Uterus (tissue), 3 donors: ENCODE measurements at regions not wholly inside any gene's neighbourhood (a gene's known extent, or its start where the extent isn't known, plus 50 kb on each side); places are given as distances from the start of the nearest gene placed in this dataset.

Source experiments
- DNase-seq, 2 donors: peaks; one replicate each; pipeline ENCODE4 v3.0.0-alpha.2; 2019 to 2020
- H3K27ac ChIP-seq, 2 donors: fragments of 200-600 bp; sonication (generic); 1 replicate in 1 of 2; 2 replicates in 1 of 2; pipeline ENCODE4 v1.5.1; 2016 to 2018
- H3K27me3 ChIP-seq, 2 donors: fragments of 200-600 bp; sonication (generic); one replicate each; pipeline ENCODE4 v1.5.1; 2018 to 2019; ENCODE audit warnings: control low read depth in 1 of 2
- H3K36me3 ChIP-seq, 2 donors: fragments of 200-600 bp; sonication (generic); one replicate each; pipeline ENCODE4 v1.5.1; 2019; ENCODE audit warnings: control low read depth in 1 of 2
- H3K4me1 ChIP-seq, 2 donors: fragments of 200-600 bp; sonication (generic); one replicate each; pipeline ENCODE4 v1.5.1; 2018 to 2019; ENCODE audit warnings: control low read depth in 1 of 2
- H3K4me3 ChIP-seq, 2 donors: fragments of 200-600 bp; sonication (generic); 1 replicate in 1 of 2; 2 replicates in 1 of 2; pipeline ENCODE4 v1.5.1; 2018 to 2019; ENCODE audit warnings: mild to moderate bottlenecking in 1 of 2
- H3K9me3 ChIP-seq, 2 donors: fragments of 200-600 bp; sonication (generic); one replicate each; pipeline ENCODE4 v1.5.1; 2019; ENCODE audit warnings: control low read depth in 1 of 2
- CTCF ChIP-seq, 4 experiments: fragments of 200-600 bp in 2 of 4; fragments of 450-650 bp in 2 of 4; sonication (generic) in 2 of 4; IDR thresholded peaks; one replicate each; pipeline ENCODE4 v1.5.1; 2016 to 2019; ENCODE audit warnings: antibody characterized with exemption in 4 of 4, mild to moderate bottlenecking in 2 of 4, moderate library complexity in 1 of 4
- POLR2A ChIP-seq, 2 donors: fragments of 450-650 bp; IDR thresholded peaks; one replicate each; pipeline ENCODE4 v1.6.1; 2016; ENCODE audit warnings: antibody characterized with exemption in 2 of 2, mild to moderate bottlenecking in 1 of 2, moderate library complexity in 1 of 2
- intact Hi-C: fragments of 100-400 bp; cut with DNase I; formaldehyde crosslinking; loops from one replicate; pipeline ENCODE4 v1.15.1; 2023; ENCODE audit warnings: low total_unique reads
- donor health status: DM: yes; HTN: yes; CAD: no.

- no peaks in the 10 kb centered on the region for H3K4me1 ChIP-seq
- no peak overlapping the region for H3K4me3 ChIP-seq
- H3K27me3 ChIP-seq = no peaks in the 10 kb centered on the region
- no peaks in the 10 kb centered on the region for H3K9me3 ChIP-seq
- intact Hi-C loops = no loop called here
- no peak overlapping the region for H3K27ac ChIP-seq
- H3K36me3 ChIP-seq = no peaks in the 10 kb centered on the region
- TF ChIP-seq POLR2A (IDR thresholded peaks at IDR 0.05) (no peak), CTCF (IDR thresholded peaks at IDR 0.05) (no peak)
- no peak for DNase-seq
These were observed 74.0 kb downstream of the UNC5CL start for GRCh38 chr6:40965046-40965445.

GRCh38 chr6:40963019-40963418, 76.0 kb downstream of the UNC5CL start:
- TF ChIP-seq CTCF (IDR thresholded peaks at IDR 0.05) (no peak), POLR2A (IDR thresholded peaks at IDR 0.05) (no peak)
- Histone ChIP-seq H3K9me3 (no peaks in the 10 kb centered on the region), H3K4me3 (no peak overlapping the region), H3K27me3 (no peaks in the 10 kb centered on the region), H3K27ac (no peak overlapping the region), H3K4me1 (no peaks in the 10 kb centered on the region), H3K36me3 (no peaks in the 10 kb centered on the region)
- DNase-seq = no peak
- intact Hi-C loops = no loop called here

- TF ChIP-seq POLR2A (IDR thresholded peaks at IDR 0.05) = no peak
- no peak for TF ChIP-seq CTCF (IDR thresholded peaks at IDR 0.05)
- Histone ChIP-seq H3K27ac (no peak overlapping the region), H3K4me3 (no peak overlapping the region), H3K36me3 (no peaks in the 10 kb centered on the region), H3K4me1 (no peaks in the 10 kb centered on the region), H3K27me3 (no peaks in the 10 kb centered on the region), H3K9me3 (no peaks in the 10 kb centered on the region)
- DNase-seq = no peak
- intact Hi-C loops = no loop called here
These were observed 76.8 kb downstream of the UNC5CL start for GRCh38 chr6:40962241-40962640.

GRCh38 chr6:40961831-40962230, 77.2 kb downstream of the UNC5CL start:
- Histone ChIP-seq H3K4me1 (no peaks in the 10 kb centered on the region), H3K4me3 (no peak overlapping the region), H3K27me3 (no peaks in the 10 kb centered on the region), H3K9me3 (no peaks in the 10 kb centered on the region), H3K27ac (no peak overlapping the region), H3K36me3 (no peaks in the 10 kb centered on the region)
- TF ChIP-seq POLR2A (IDR thresholded peaks at IDR 0.05) (no peak), CTCF (IDR thresholded peaks at IDR 0.05) (no peak)
- intact Hi-C loops = no loop called here
- DNase-seq = no peak

- Histone ChIP-seq H3K36me3 (no peaks in the 10 kb centered on the region), H3K4me1 (no peaks in the 10 kb centered on the region), H3K9me3 (no peaks in the 10 kb centered on the region), H3K27ac (no peak overlapping the region), H3K27me3 (no peaks in the 10 kb centered on the region), H3K4me3 (no peak overlapping the region)
- no peak for TF ChIP-seq CTCF (IDR thresholded peaks at IDR 0.05)
- TF ChIP-seq POLR2A (IDR thresholded peaks at IDR 0.05) = no peak
- intact Hi-C loops = no loop called here
- no peak for DNase-seq
These were observed 78.1 kb downstream of the UNC5CL start for GRCh38 chr6:40960742-40961430.
